ENCODE measurements at regions not wholly inside any gene's neighbourhood (a gene's known extent, or its start where the extent isn't known, plus 50 kb on each side); places are given as distances from the start of the nearest gene placed in this dataset.

- CTCF ChIA-PET, result no interaction called here
- Histone ChIP-seq H3K4me2 (ENCODE audit: control insufficient read depth, insufficient read depth) (no peak overlapping the region), H2AFZ (ENCODE audit: control insufficient read depth, low read depth, low read length) (no peak overlapping the region), H3K4me1 (ENCODE audit: control insufficient read depth, insufficient read depth, low read length) (no peaks in the 10 kb centered on the region), H3K27me3 (replicated peaks in 1 of 2; ENCODE audit: control insufficient read depth in 2 of 2, insufficient read depth in 2 of 2, low read length in 1 of 2) (no peaks in the 10 kb centered on the region), H3K9ac (ENCODE audit: control insufficient read depth, insufficient read depth, low read length) (no peak overlapping the region), H3K79me2 (ENCODE audit: control insufficient read depth, insufficient read depth, low read length) (no peaks in the 10 kb centered on the region), H3K27ac (ENCODE audit: control insufficient read depth, insufficient read depth) (no peak overlapping the region), H4K20me1 (ENCODE audit: control insufficient read depth, insufficient read depth) (no peaks in the 10 kb centered on the region), H3K9me3 (replicated peaks; ENCODE audit: control insufficient read depth, insufficient read depth, low read length) (no peaks in the 10 kb centered on the region), H3K4me3 (no peak overlapping the region), H3K36me3 (ENCODE audit: control insufficient read depth in 2 of 2, insufficient read depth in 2 of 2, low read length in 1 of 2) (no peaks in the 10 kb centered on the region)
- TF ChIP-seq, protein P1, sequence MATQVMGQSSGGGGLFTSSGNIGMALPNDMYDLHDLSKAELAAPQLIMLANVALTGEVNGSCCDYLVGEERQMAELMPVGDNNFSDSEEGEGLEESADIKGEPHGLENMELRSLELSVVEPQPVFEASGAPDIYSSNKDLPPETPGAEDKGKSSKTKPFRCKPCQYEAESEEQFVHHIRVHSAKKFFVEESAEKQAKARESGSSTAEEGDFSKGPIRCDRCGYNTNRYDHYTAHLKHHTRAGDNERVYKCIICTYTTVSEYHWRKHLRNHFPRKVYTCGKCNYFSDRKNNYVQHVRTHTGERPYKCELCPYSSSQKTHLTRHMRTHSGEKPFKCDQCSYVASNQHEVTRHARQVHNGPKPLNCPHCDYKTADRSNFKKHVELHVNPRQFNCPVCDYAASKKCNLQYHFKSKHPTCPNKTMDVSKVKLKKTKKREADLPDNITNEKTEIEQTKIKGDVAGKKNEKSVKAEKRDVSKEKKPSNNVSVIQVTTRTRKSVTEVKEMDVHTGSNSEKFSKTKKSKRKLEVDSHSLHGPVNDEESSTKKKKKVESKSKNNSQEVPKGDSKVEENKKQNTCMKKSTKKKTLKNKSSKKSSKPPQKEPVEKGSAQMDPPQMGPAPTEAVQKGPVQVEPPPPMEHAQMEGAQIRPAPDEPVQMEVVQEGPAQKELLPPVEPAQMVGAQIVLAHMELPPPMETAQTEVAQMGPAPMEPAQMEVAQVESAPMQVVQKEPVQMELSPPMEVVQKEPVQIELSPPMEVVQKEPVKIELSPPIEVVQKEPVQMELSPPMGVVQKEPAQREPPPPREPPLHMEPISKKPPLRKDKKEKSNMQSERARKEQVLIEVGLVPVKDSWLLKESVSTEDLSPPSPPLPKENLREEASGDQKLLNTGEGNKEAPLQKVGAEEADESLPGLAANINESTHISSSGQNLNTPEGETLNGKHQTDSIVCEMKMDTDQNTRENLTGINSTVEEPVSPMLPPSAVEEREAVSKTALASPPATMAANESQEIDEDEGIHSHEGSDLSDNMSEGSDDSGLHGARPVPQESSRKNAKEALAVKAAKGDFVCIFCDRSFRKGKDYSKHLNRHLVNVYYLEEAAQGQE (IDR thresholded peaks at IDR 0.05; ENCODE audit: low read depth, low read length), result no peak
- no peak for TF ChIP-seq EP300 (IDR thresholded peaks at IDR 0.05; ENCODE audit: borderline replicate concordance in 1 of 2, control insufficient read depth in 1 of 2, low read depth in 2 of 2, low read length in 2 of 2)
- TF ChIP-seq IKZF2 (IDR thresholded peaks at IDR 0.05), result no peak
- no peak for TF ChIP-seq TAF1 (IDR thresholded peaks at IDR 0.05; ENCODE audit: borderline replicate concordance, low read depth, low read length)
- ATAC-seq (no peak), DNase-seq (ENCODE audit: low read depth, low spot score) (no peak), FAIRE-seq (peak; percentile 59)
- SMC1A ChIA-PET (ENCODE audit: uncharacterized antibody, unreplicated experiment), result no interaction called here
- no TSS peak for BruUV-seq (replicated peaks)
- RAD21 ChIA-PET (ENCODE audit: unreplicated experiment), result no interaction called here
- intact Hi-C loops (cut with micrococcal nuclease; ENCODE audit: unreplicated experiment) (no loop called here), in situ Hi-C loops (cut with MboI) (no loop called here)
- 41% methylated on average over 4 of the region's 4 CpGs for WGBS (ENCODE audit: insufficient coverage, insufficient replicate concordance, low lambda C conversion rate, missing lambda C conversion rate)
- POLR2A ChIA-PET, result no interaction called here
Observed at GRCh38 chr1:218846181-218846580, 327.5 kb upstream of the LYPLAL1 start.

Measured in GM12878 (cell line).